ENCODE measurements at regions not wholly inside any gene's neighbourhood (a gene's known extent, or its start where the extent isn't known, plus 50 kb on each side); places are given as distances from the start of the nearest gene placed in this dataset.

- CTCF ChIA-PET (ENCODE audit: partially characterized antibody): interaction anchor here (1.2 kb wide), 1 partner anchor 28 kb away, joined by 3 read pairs; no protein-coding TSS in a partner anchor
Observed at GRCh38 chr6:18567380-18567779, 180.2 kb downstream of the RNF144B start.

More at GRCh38 chr6:18567380-18567779, 180.2 kb downstream of the RNF144B start:
- 0 out of 2 replicates have a peak, but pooled peaks have one; percentile 7 for TF ChIP-seq BACH1 (IDR thresholded peaks at IDR 0.05; ENCODE audit: low read length)
- TF ChIP-seq KDM1A (IDR thresholded peaks at IDR 0.05; ENCODE audit: borderline replicate concordance, low read length): no peak
- TF ChIP-seq TAF1 (IDR thresholded peaks at IDR 0.05; ENCODE audit: low read depth, low read length): no peak
- TF ChIP-seq MAFK (IDR thresholded peaks at IDR 0.05; ENCODE audit: low read depth, low read length): peak; percentile 86
- no peak for TF ChIP-seq POLR2AphosphoS5 (IDR thresholded peaks at IDR 0.05; ENCODE audit: low read depth, low read length)
- Histone ChIP-seq H3K18ac (ENCODE audit: extremely low read depth, low read length) (no peak overlapping the region), H2BK120ac (replicated peaks; ENCODE audit: low read depth, low read length) (no peak overlapping the region), H3K27me3 (replicated peaks in 1 of 4; ENCODE audit: control insufficient read depth in 3 of 4, extremely low read depth in 1 of 4, insufficient read depth in 3 of 4, low read length in 3 of 4) (no peaks in the 10 kb centered on the region), H3K27ac (ENCODE audit: low read depth, low read length) (no peak overlapping the region), H4K8ac (ENCODE audit: extremely low read depth, insufficient read depth, low read length) (no peak overlapping the region), H3K23ac (ENCODE audit: insufficient read length) (no peak overlapping the region), H2BK5ac (ENCODE audit: low read depth, low read length) (no peak overlapping the region), H2AK5ac (ENCODE audit: low read depth, low read length) (no peak overlapping the region), H2AFZ (ENCODE audit: low read length) (no peak overlapping the region), H3K4me1 (replicated peaks in 1 of 4; ENCODE audit: control insufficient read depth in 3 of 4, insufficient read depth in 4 of 4, low read length in 3 of 4) (no peaks in the 10 kb centered on the region), H4K5ac (ENCODE audit: insufficient read length, low read depth, low read length) (no peak overlapping the region), H4K20me1 (replicated peaks in 1 of 2; ENCODE audit: control insufficient read depth in 1 of 2, insufficient read depth in 2 of 2, low read length in 2 of 2) (no peaks in the 10 kb centered on the region), H4K91ac (replicated peaks; ENCODE audit: insufficient read length, low read length) (no peak overlapping the region), H2BK15ac (ENCODE audit: low read length) (no peak overlapping the region), H3K36me3 (ENCODE audit: control insufficient read depth in 2 of 4, insufficient read depth in 4 of 4, low read length in 3 of 4) (no peaks in the 10 kb centered on the region), H3K9me3 (ENCODE audit: insufficient read depth in 2 of 2, low read depth in 1 of 2, low read length in 1 of 2) (no peaks in the 10 kb centered on the region; a peak in 1 of 4 replicates), H2BK12ac (ENCODE audit: low read depth, low read length) (no peak overlapping the region), H2BK20ac (ENCODE audit: low read length) (no peak overlapping the region), H3K79me2 (ENCODE audit: control insufficient read depth in 1 of 2, insufficient read depth in 2 of 2, low read length in 2 of 2) (no peaks in the 10 kb centered on the region), H3K23me2 (ENCODE audit: low read depth, low read length) (peaks cover 2% of the 10 kb centered on the region; the same call in 1 of the 2 replicates), H3K4me3 (ENCODE audit: extremely low read depth in 1 of 4, insufficient read depth in 2 of 4, low read depth in 3 of 4, low read length in 4 of 4) (no peak overlapping the region), H3K79me1 (ENCODE audit: low read depth, low read length) (no peaks in the 10 kb centered on the region), H3K14ac (ENCODE audit: insufficient read length) (no peak overlapping the region), H3K9ac (replicated peaks in 1 of 4; ENCODE audit: extremely low read depth in 1 of 4, low read depth in 3 of 4, low read length in 3 of 4) (no peak overlapping the region), H3K56ac (replicated peaks; ENCODE audit: insufficient read length, low read depth, low read length) (no peak overlapping the region), H3K4ac (replicated peaks; ENCODE audit: insufficient read length, low read depth, low read length) (no peak overlapping the region), H3K4me2 (ENCODE audit: insufficient read depth in 1 of 2, low read depth in 2 of 2, low read length in 2 of 2) (no peak overlapping the region)
- POLR2A ChIA-PET (ENCODE audit: partially characterized antibody): no interaction called here
- FAIRE-seq (no peak), DNase-seq (ENCODE audit: low read depth in 1 of 2, low spot score in 2 of 2) (no peak)
- 94% methylated on average over 1 of the region's 2 CpGs; no CpG with 5 or more reads in 1 of the 2 experiments for WGBS, 2 experiments (ENCODE audit: extremely low coverage in 1 of 2, insufficient coverage in 1 of 2, insufficient read length in 1 of 2, insufficient replicate concordance in 2 of 2, low coverage in 1 of 2, low lambda C conversion rate in 2 of 2, missing lambda C conversion rate in 1 of 2)

All from H1 (cell line).